ENCODE measurements at regions not wholly inside any gene's neighbourhood (a gene's known extent, or its start where the extent isn't known, plus 50 kb on each side); places are given as distances from the start of the nearest gene placed in this dataset.
A peak's percentile ranks its signal among the peaks of the same experiment; 100 is the strongest.

- in situ Hi-C loops (cut with HindIII; ENCODE audit: low sequenced_read_pairs) = no loop called here
- DNase-seq (ENCODE audit: low spot score) = peak; percentile 8
Measured at GRCh38 chr10:127797339-127797738, 60.4 kb downstream of the FOXI2 start.

GRCh38 chr10:127798111-127798510 lies 61.1 kb downstream of the FOXI2 start:
- DNase-seq (ENCODE audit: low spot score) = no peak
- in situ Hi-C loops (cut with HindIII; ENCODE audit: low sequenced_read_pairs) = no loop called here

- in situ Hi-C loops (cut with HindIII; ENCODE audit: low sequenced_read_pairs) = no loop called here
Measured at GRCh38 chr10:127801302-127801701, 64.3 kb downstream of the FOXI2 start.

GRCh38 chr10:127802531-127803095 lies 65.6 kb downstream of the FOXI2 start:
- DNase-seq (ENCODE audit: low spot score) = no peak
- in situ Hi-C loops (cut with HindIII; ENCODE audit: low sequenced_read_pairs) = no loop called here

More at GRCh38 chr10:127801302-127801701, 64.3 kb downstream of the FOXI2 start:
- no peak for DNase-seq (ENCODE audit: low spot score)

- in situ Hi-C loops (cut with HindIII; ENCODE audit: low sequenced_read_pairs) = no loop called here
- no peak for DNase-seq (ENCODE audit: low spot score)
Measured at GRCh38 chr10:127804696-127805095, 67.7 kb downstream of the FOXI2 start.

GRCh38 chr10:127805950-127806349 lies 69.0 kb downstream of the FOXI2 start:
- in situ Hi-C loops (cut with HindIII; ENCODE audit: low sequenced_read_pairs) = no loop called here

GRCh38 chr10:127812041-127812440 lies 75.1 kb downstream of the FOXI2 start:
- no peak for DNase-seq (ENCODE audit: low spot score)
- in situ Hi-C loops (cut with HindIII; ENCODE audit: low sequenced_read_pairs) = no loop called here

More at GRCh38 chr10:127805950-127806349, 69.0 kb downstream of the FOXI2 start:
- DNase-seq (ENCODE audit: low spot score) = no peak

- DNase-seq (ENCODE audit: low spot score) = no peak
- in situ Hi-C loops (cut with HindIII; ENCODE audit: low sequenced_read_pairs) = no loop called here
Measured at GRCh38 chr10:127813290-127813689, 76.3 kb downstream of the FOXI2 start.

- DNase-seq (ENCODE audit: low spot score) = no peak
- in situ Hi-C loops (cut with HindIII; ENCODE audit: low sequenced_read_pairs) = no loop called here
Measured at GRCh38 chr10:127815147-127815546, 77.6 kb downstream of the CLRN3 start.

- no peak for DNase-seq (ENCODE audit: low spot score)
- in situ Hi-C loops (cut with HindIII; ENCODE audit: low sequenced_read_pairs) = no loop called here
Measured at GRCh38 chr10:127824826-127825225, 67.9 kb downstream of the CLRN3 start.

GRCh38 chr10:127826154-127826725 lies 66.5 kb downstream of the CLRN3 start:
- DNase-seq (ENCODE audit: low spot score) = no peak
- in situ Hi-C loops (cut with HindIII; ENCODE audit: low sequenced_read_pairs) = no loop called here

GRCh38 chr10:127827354-127828140 lies 65.2 kb downstream of the CLRN3 start:
- in situ Hi-C loops (cut with HindIII; ENCODE audit: low sequenced_read_pairs) = no loop called here
- DNase-seq (ENCODE audit: low spot score) = no peak

Data from G401 (cell line).